OCI-LY3 (cell line): ENCODE measurements at regions not wholly inside any gene's neighbourhood (a gene's known extent, or its start where the extent isn't known, plus 50 kb on each side); places are given as distances from the start of the nearest gene placed in this dataset.

ENCODE experiments used
- CTCF ChIP-seq: fragments of 200-600, 300-600 bp; sonication (generic); IDR thresholded peaks from 2 replicates; pipeline ENCODE4 v1.5.1; 2014; ENCODE audit warnings: antibody characterized with exemption, low read length, low read depth
- EZH2phosphoT487 ChIP-seq: fragments of 200-600 bp; shearing (Covaris generic); IDR thresholded peaks from 2 replicates; pipeline ENCODE4 v1.6.1; 2018; ENCODE audit warnings: antibody characterized with exemption, mixed run types, low read depth

- TF ChIP-seq CTCF (no peak), EZH2phosphoT487 (no peak)
These were observed 80.9 kb upstream of the ITGA1 start for GRCh38 chr5:52706775-52707174.
